ENCODE measurements at regions not wholly inside any gene's neighbourhood (a gene's known extent, or its start where the extent isn't known, plus 50 kb on each side); places are given as distances from the start of the nearest gene placed in this dataset.

- Histone ChIP-seq H3K27ac (ENCODE audit: low read depth, low read length, poor library complexity, severe bottlenecking) (peak overlapping the region; percentile 98), H3K4me3 (ENCODE audit: low read depth, low read length, poor library complexity, severe bottlenecking) (no peak overlapping the region), H3K27me3 (replicated peaks; ENCODE audit: insufficient read depth, low read depth, low read length, poor library complexity) (no peaks in the 10 kb centered on the region), H3K9me3 (ENCODE audit: low read depth, low read length, poor library complexity, severe bottlenecking) (peaks cover 26% of the 10 kb centered on the region), H3K4me1 (ENCODE audit: insufficient read depth, low read length, poor library complexity, severe bottlenecking) (peaks cover 14% of the 10 kb centered on the region), H3K36me3 (ENCODE audit: insufficient read depth, low read length, poor library complexity, severe bottlenecking) (peaks cover 22% of the 10 kb centered on the region)
- peak; percentile 88 for DNase-seq (ENCODE audit: low spot score)
- intact Hi-C loops (cut with micrococcal nuclease; ENCODE audit: unreplicated experiment) = loop anchor here (1.0 to 10.0 kb wide), 6 partner anchors 144 to 1908 kb away; no protein-coding TSS in a partner anchor
- no peak for TF ChIP-seq EZH2 (IDR thresholded peaks at IDR 0.05; ENCODE audit: borderline replicate concordance, low read depth, low read length, poor library complexity, severe bottlenecking)
- TF ChIP-seq, protein P1, sequence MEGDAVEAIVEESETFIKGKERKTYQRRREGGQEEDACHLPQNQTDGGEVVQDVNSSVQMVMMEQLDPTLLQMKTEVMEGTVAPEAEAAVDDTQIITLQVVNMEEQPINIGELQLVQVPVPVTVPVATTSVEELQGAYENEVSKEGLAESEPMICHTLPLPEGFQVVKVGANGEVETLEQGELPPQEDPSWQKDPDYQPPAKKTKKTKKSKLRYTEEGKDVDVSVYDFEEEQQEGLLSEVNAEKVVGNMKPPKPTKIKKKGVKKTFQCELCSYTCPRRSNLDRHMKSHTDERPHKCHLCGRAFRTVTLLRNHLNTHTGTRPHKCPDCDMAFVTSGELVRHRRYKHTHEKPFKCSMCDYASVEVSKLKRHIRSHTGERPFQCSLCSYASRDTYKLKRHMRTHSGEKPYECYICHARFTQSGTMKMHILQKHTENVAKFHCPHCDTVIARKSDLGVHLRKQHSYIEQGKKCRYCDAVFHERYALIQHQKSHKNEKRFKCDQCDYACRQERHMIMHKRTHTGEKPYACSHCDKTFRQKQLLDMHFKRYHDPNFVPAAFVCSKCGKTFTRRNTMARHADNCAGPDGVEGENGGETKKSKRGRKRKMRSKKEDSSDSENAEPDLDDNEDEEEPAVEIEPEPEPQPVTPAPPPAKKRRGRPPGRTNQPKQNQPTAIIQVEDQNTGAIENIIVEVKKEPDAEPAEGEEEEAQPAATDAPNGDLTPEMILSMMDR (conservative IDR thresholded peaks at IDR 0.05; ENCODE audit: low read depth, low read length) = no peak
- ChIA-PET CTCF (interaction anchor here (0.6 kb wide), 2 partner anchors 348 to 411 kb away, joined by 3 to 4 read pairs; no protein-coding TSS in a partner anchor), POLR2A (ENCODE audit: low non-redundant PET) (interaction anchor here (0.6 to 0.8 kb wide), 4 partner anchors 143 to 837 kb away, joined by 3 to 15 read pairs (median 9); no protein-coding TSS in a partner anchor)
- no TSS peak for BruUV-seq (replicated peaks)
These were observed 1609.6 kb downstream of the SI start for GRCh38 chr3:163468531-163469335.

GRCh38 chr3:163462446-163462845 lies 1615.8 kb downstream of the SI start:
- TF ChIP-seq, protein P1 (conservative IDR thresholded peaks at IDR 0.05; ENCODE audit: low read depth, low read length) = no peak
- TF ChIP-seq EZH2 (IDR thresholded peaks at IDR 0.05; ENCODE audit: borderline replicate concordance, low read depth, low read length, poor library complexity, severe bottlenecking) = no peak
- H3K9me3 ChIP-seq (ENCODE audit: low read depth, low read length, poor library complexity, severe bottlenecking) = peaks cover 26% of the 10 kb centered on the region

GRCh38 chr3:163450698-163451097 lies 1627.6 kb downstream of the SI start:
- POLR2A ChIA-PET (ENCODE audit: low non-redundant PET) = no interaction called here
- BruUV-seq (replicated peaks) = no TSS peak
- TF ChIP-seq, protein P1 (conservative IDR thresholded peaks at IDR 0.05; ENCODE audit: low read depth, low read length) = no peak
- TF ChIP-seq EZH2 (IDR thresholded peaks at IDR 0.05; ENCODE audit: borderline replicate concordance, low read depth, low read length, poor library complexity, severe bottlenecking) = no peak

More at GRCh38 chr3:163462446-163462845, 1615.8 kb downstream of the SI start:
- DNase-seq (ENCODE audit: low spot score) = no peak
- no peaks in the 10 kb centered on the region for H3K4me1 ChIP-seq (ENCODE audit: insufficient read depth, low read length, poor library complexity, severe bottlenecking)
- intact Hi-C loops (cut with micrococcal nuclease; ENCODE audit: unreplicated experiment) = loop anchor here (10.0 kb wide), 2 partner anchors 1548 to 1608 kb away; no protein-coding TSS in a partner anchor
- peak overlapping the region; percentile 50 for H3K27ac ChIP-seq (ENCODE audit: low read depth, low read length, poor library complexity, severe bottlenecking)
- peaks cover 26% of the 10 kb centered on the region for H3K36me3 ChIP-seq (ENCODE audit: insufficient read depth, low read length, poor library complexity, severe bottlenecking)
- no TSS peak for BruUV-seq (replicated peaks)
- ChIA-PET POLR2A (ENCODE audit: low non-redundant PET) (no interaction called here), CTCF (no interaction called here)
- no peaks in the 10 kb centered on the region for H3K27me3 ChIP-seq (replicated peaks; ENCODE audit: insufficient read depth, low read depth, low read length, poor library complexity)
- no peak overlapping the region for H3K4me3 ChIP-seq (ENCODE audit: low read depth, low read length, poor library complexity, severe bottlenecking)

More at GRCh38 chr3:163450698-163451097, 1627.6 kb downstream of the SI start:
- H3K9me3 ChIP-seq (ENCODE audit: low read depth, low read length, poor library complexity, severe bottlenecking) = peaks cover 3% of the 10 kb centered on the region
- H3K27ac ChIP-seq (ENCODE audit: low read depth, low read length, poor library complexity, severe bottlenecking) = no peak overlapping the region
- no peaks in the 10 kb centered on the region for H3K4me1 ChIP-seq (ENCODE audit: insufficient read depth, low read length, poor library complexity, severe bottlenecking)
- DNase-seq (ENCODE audit: low spot score) = no peak
- no peak overlapping the region for H3K4me3 ChIP-seq (ENCODE audit: low read depth, low read length, poor library complexity, severe bottlenecking)
- no peaks in the 10 kb centered on the region for H3K36me3 ChIP-seq (ENCODE audit: insufficient read depth, low read length, poor library complexity, severe bottlenecking)
- no peaks in the 10 kb centered on the region for H3K27me3 ChIP-seq (replicated peaks; ENCODE audit: insufficient read depth, low read depth, low read length, poor library complexity)
- intact Hi-C loops (cut with micrococcal nuclease; ENCODE audit: unreplicated experiment) = no loop called here
- CTCF ChIA-PET = interaction anchor here (0.6 kb wide), 1 partner anchor 429 kb away, joined by 6 read pairs; no protein-coding TSS in a partner anchor

Measured in A673 (cell line).